Mesothelial cell of epicardium (in vitro differentiated cells): ENCODE measurements at regions not wholly inside any gene's neighbourhood (a gene's known extent, or its start where the extent isn't known, plus 50 kb on each side); places are given as distances from the start of the nearest gene placed in this dataset.

Source experiments
- DNase-seq, 2 experiments: peaks; one replicate each; pipeline ENCODE4 v3.0.0; 2021; ENCODE audit warnings: low spot score in 2 of 2; ENCODE audit not compliant: unreplicated experiment in 2 of 2
- H3K27ac Mint-ChIP-seq: 2 replicates; pipeline ENCODE4 v1.8.0; 2021; ENCODE audit warnings: mixed read lengths
- H3K27me3 Mint-ChIP-seq: 2 replicates; pipeline ENCODE4 v1.8.0; 2021; ENCODE audit warnings: low read depth, mixed read lengths
- H3K36me3 Mint-ChIP-seq: 2 replicates; pipeline ENCODE4 v1.8.0; 2021; ENCODE audit warnings: mixed read lengths
- H3K4me1 Mint-ChIP-seq: 2 replicates; pipeline ENCODE4 v1.8.0; 2021; ENCODE audit warnings: mixed read lengths
- H3K4me3 Mint-ChIP-seq: 2 replicates; pipeline ENCODE4 v1.8.0; 2021; ENCODE audit warnings: mild to moderate bottlenecking, moderate library complexity, mixed read lengths
- H3K9me3 Mint-ChIP-seq: 2 replicates; pipeline ENCODE4 v1.8.0; 2021; ENCODE audit warnings: mixed read lengths
- CTCF ChIP-seq: fragments of 200-600 bp; sonication (generic); IDR thresholded peaks from one replicate; pipeline ENCODE4 v1.5.0; 2021; ENCODE audit warnings: antibody characterized with exemption; ENCODE audit not compliant: unreplicated experiment

GRCh38 chr5:118439831-118440230, 548.5 kb downstream of the DTWD2 start:
- H3K27ac Mint-ChIP-seq, result no peak overlapping the region

GRCh38 chr5:118435131-118435530, 553.2 kb downstream of the DTWD2 start:
- Mint-ChIP-seq H3K27me3 (peaks cover 2% of the 10 kb centered on the region), H3K4me3 (no peak overlapping the region), H3K27ac (no peak overlapping the region), H3K36me3 (no peaks in the 10 kb centered on the region), H3K9me3 (no peaks in the 10 kb centered on the region), H3K4me1 (peaks cover 8% of the 10 kb centered on the region)
- TF ChIP-seq CTCF, result no peak
- DNase-seq, result no peak

More at GRCh38 chr5:118439831-118440230, 548.5 kb downstream of the DTWD2 start:
- Mint-ChIP-seq H3K4me3 (no peak overlapping the region), H3K27me3 (peaks cover 16% of the 10 kb centered on the region), H3K36me3 (no peaks in the 10 kb centered on the region), H3K4me1 (peaks cover 20% of the 10 kb centered on the region), H3K9me3 (no peaks in the 10 kb centered on the region)
- no peak for TF ChIP-seq CTCF
- no peak for DNase-seq

- peaks cover 2% of the 10 kb centered on the region for H3K27me3 Mint-ChIP-seq
- H3K4me3 Mint-ChIP-seq, result no peak overlapping the region
- H3K27ac Mint-ChIP-seq, result no peak overlapping the region
- TF ChIP-seq CTCF, result no peak
- H3K9me3 Mint-ChIP-seq, result no peaks in the 10 kb centered on the region
- H3K4me1 Mint-ChIP-seq, result peaks cover 2% of the 10 kb centered on the region
- DNase-seq, result no peak
- no peaks in the 10 kb centered on the region for H3K36me3 Mint-ChIP-seq
These were observed 553.8 kb downstream of the DTWD2 start for GRCh38 chr5:118434522-118434921.

GRCh38 chr5:118430076-118430475, 558.3 kb downstream of the DTWD2 start:
- no peaks in the 10 kb centered on the region for H3K36me3 Mint-ChIP-seq
- H3K4me1 Mint-ChIP-seq, result no peaks in the 10 kb centered on the region
- peaks cover 12% of the 10 kb centered on the region for H3K9me3 Mint-ChIP-seq
- H3K4me3 Mint-ChIP-seq, result no peak overlapping the region
- peaks cover 2% of the 10 kb centered on the region for H3K27me3 Mint-ChIP-seq
- DNase-seq, result no peak
- H3K27ac Mint-ChIP-seq, result no peak overlapping the region
- no peak for TF ChIP-seq CTCF

GRCh38 chr5:118407958-118408357, 580.4 kb downstream of the DTWD2 start:
- H3K36me3 Mint-ChIP-seq, result no peaks in the 10 kb centered on the region
- H3K4me3 Mint-ChIP-seq, result no peak overlapping the region
- no peak for DNase-seq
- no peak for TF ChIP-seq CTCF
- no peaks in the 10 kb centered on the region for H3K4me1 Mint-ChIP-seq
- H3K27me3 Mint-ChIP-seq, result no peaks in the 10 kb centered on the region
- H3K9me3 Mint-ChIP-seq, result peaks cover 9% of the 10 kb centered on the region
- no peak overlapping the region for H3K27ac Mint-ChIP-seq

GRCh38 chr5:118405650-118406061, 582.7 kb downstream of the DTWD2 start:
- Mint-ChIP-seq H3K4me3 (no peak overlapping the region), H3K27ac (no peak overlapping the region), H3K36me3 (no peaks in the 10 kb centered on the region), H3K27me3 (no peaks in the 10 kb centered on the region), H3K9me3 (peaks cover 20% of the 10 kb centered on the region), H3K4me1 (no peaks in the 10 kb centered on the region)
- TF ChIP-seq CTCF, result no peak
- DNase-seq, result no peak
